B cell (primary cell): ENCODE measurements at regions not wholly inside any gene's neighbourhood (a gene's known extent, or its start where the extent isn't known, plus 50 kb on each side); places are given as distances from the start of the nearest gene placed in this dataset.

Experiments used
- ATAC-seq: fragments of 200-7000 bp; cut with Tn5 transposase; one replicate; pipeline ENCODE4 v1.10.0; 2021; ENCODE audit warnings: low read depth, mild to moderate bottlenecking, moderate number of reproducible peaks, moderate library complexity
- CTCF ChIA-PET: fragments of 350-600 bp; sonication (Branson Sonifier 250); formaldehyde crosslinking; loops from one replicate; lab custom pipeline; 2021; ENCODE audit warnings: antibody characterized with exemption, inconsistent platforms; lab: Charles Lee
- POLR2A ChIA-PET: fragments of 350-600 bp; sonication (Branson Sonifier 250); formaldehyde crosslinking; loops from one replicate; lab custom pipeline; 2021; ENCODE audit warnings: antibody characterized with exemption; lab: Charles Lee
- DNase-seq: peaks from one replicate; pipeline ENCODE4 v3.0.0; 2013
- H2AFZ ChIP-seq: 2 replicates; pipeline ENCODE4 v1.6.1; 2012; ENCODE audit warnings: mild to moderate bottlenecking, low read depth, low read length; ENCODE audit not compliant: insufficient read depth, poor library complexity, severe bottlenecking
- H3K27ac ChIP-seq, 2 donors: 1 replicate in 1 of 2; 2 replicates in 1 of 2; pipeline ENCODE4 v1.5.1; 2012 to 2013; ENCODE audit warnings: low read length in 2 of 2, mild to moderate bottlenecking in 2 of 2, moderate library complexity in 1 of 2
- H3K27me3 ChIP-seq, 4 experiments: fragments of 200-600 bp in 1 of 4; sonication (generic) in 1 of 4; replicated peaks in 1 of 4; 1 replicate in 2 of 4; 2 replicates in 2 of 4; pipeline versions ENCODE4 v1.6.1 to v1.7.0; 2013 to 2016; ENCODE audit warnings: low read length in 3 of 4, mild to moderate bottlenecking in 2 of 4, mixed read lengths in 1 of 4, moderate library complexity in 1 of 4; ENCODE audit not compliant: insufficient read depth in 4 of 4, control insufficient read depth in 3 of 4; ENCODE audit errors: control extremely low read depth in 1 of 4
- H3K36me3 ChIP-seq, 2 experiments: replicated peaks in 1 of 2; 1 replicate in 1 of 2; 2 replicates in 1 of 2; pipeline versions ENCODE4 v1.6.1 to v1.7.1; 2013; ENCODE audit warnings: low read length in 1 of 2; ENCODE audit not compliant: insufficient read depth in 2 of 2, control insufficient read depth in 1 of 2; ENCODE audit errors: control extremely low read depth in 1 of 2, extremely low read depth in 1 of 2
- H3K4me1 ChIP-seq, 2 donors: fragments of 200-600 bp in 1 of 2; sonication (generic) in 1 of 2; 1 replicate in 1 of 2; 2 replicates in 1 of 2; pipeline versions ENCODE4 v1.5.1 to v1.6.1; 2013 to 2017; ENCODE audit warnings: low read length in 2 of 2; ENCODE audit not compliant: control insufficient read depth in 2 of 2, insufficient read depth in 2 of 2
- H3K4me2 ChIP-seq: replicated peaks from 2 replicates; pipeline ENCODE3; 2012; ENCODE audit warnings: mild to moderate bottlenecking, low read depth, low read length; ENCODE audit not compliant: poor library complexity, severe bottlenecking
- H3K4me3 ChIP-seq, 5 experiments: fragments of 200-600 bp in 1 of 5; sonication (generic) in 1 of 5; 1 replicate in 3 of 5; 2 replicates in 2 of 5; pipeline versions ENCODE4 v1.5.1 to v1.7.0; 2011 to 2016; ENCODE audit warnings: low read length in 4 of 5, mild to moderate bottlenecking in 4 of 5, low read depth in 2 of 5, control low read depth in 1 of 5, moderate library complexity in 1 of 5; ENCODE audit not compliant: insufficient read depth in 1 of 5; ENCODE audit errors: control extremely low read depth in 1 of 5, extremely low read depth in 1 of 5
- H3K79me2 ChIP-seq: fragments of 200-600 bp; sonication (generic); one replicate; pipeline ENCODE4 v1.6.0; 2016; ENCODE audit warnings: low read length; ENCODE audit not compliant: control insufficient read depth, insufficient read depth
- H3K9ac ChIP-seq: fragments of 200-600 bp; sonication (generic); 2 replicates; pipeline ENCODE4 v1.6.1; 2017; ENCODE audit warnings: mild to moderate bottlenecking, low read length, moderate library complexity
- H3K9me3 ChIP-seq, 3 donors: one replicate each; pipeline versions ENCODE4 v1.6.1 to v1.7.1; 2013; ENCODE audit warnings: low read length in 2 of 3; ENCODE audit not compliant: control insufficient read depth in 2 of 3, insufficient read depth in 1 of 3; ENCODE audit errors: control extremely low read depth in 1 of 3
- H4K20me1 ChIP-seq: 2 replicates; pipeline ENCODE4 v1.6.0; 2012; ENCODE audit warnings: mild to moderate bottlenecking, low read length; ENCODE audit not compliant: insufficient read depth, control insufficient read depth, poor library complexity, severe bottlenecking
- H3K27ac Mint-ChIP-seq: one replicate; pipeline ENCODE4 v1.8.0; 2021; ENCODE audit warnings: mixed read lengths
- H3K27me3 Mint-ChIP-seq: one replicate; pipeline ENCODE4 v1.8.0; 2021; ENCODE audit warnings: mixed read lengths
- H3K4me1 Mint-ChIP-seq: one replicate; pipeline ENCODE4 v1.8.0; 2021; ENCODE audit warnings: mixed read lengths
- H3K4me3 Mint-ChIP-seq: one replicate; pipeline ENCODE4 v1.8.0; 2021; ENCODE audit warnings: mixed read lengths
- H3K9me3 Mint-ChIP-seq: one replicate; pipeline ENCODE4 v1.8.0; 2022; ENCODE audit warnings: mixed read lengths; ENCODE audit not compliant: insufficient read depth
- CTCF ChIP-seq: fragments of 200-600 bp; IDR thresholded peaks from one replicate; pipeline ENCODE4 v1.8.0; 2022; ENCODE audit warnings: antibody characterized with exemption, mild to moderate bottlenecking
- EZH2 ChIP-seq: IDR thresholded peaks from 2 replicates; pipeline ENCODE4 v1.6.1; 2012; ENCODE audit warnings: borderline replicate concordance, low read depth, mild to moderate bottlenecking, moderate library complexity, low read length; ENCODE audit not compliant: insufficient read depth, poor library complexity, severe bottlenecking
- WGBS: methylation state at CpG from one replicate; pipeline ENCODE4 v1.1.5; 2013; ENCODE audit warnings: missing lambda C conversion rate; ENCODE audit not compliant: insufficient coverage; 5-methylcytosine and 5-hydroxymethylcytosine counted together
- intact Hi-C: fragments of 100-400 bp; cut with micrococcal nuclease; formaldehyde crosslinking; loops from one replicate; pipeline ENCODE4 v1.10.0; 2022

DNA sequence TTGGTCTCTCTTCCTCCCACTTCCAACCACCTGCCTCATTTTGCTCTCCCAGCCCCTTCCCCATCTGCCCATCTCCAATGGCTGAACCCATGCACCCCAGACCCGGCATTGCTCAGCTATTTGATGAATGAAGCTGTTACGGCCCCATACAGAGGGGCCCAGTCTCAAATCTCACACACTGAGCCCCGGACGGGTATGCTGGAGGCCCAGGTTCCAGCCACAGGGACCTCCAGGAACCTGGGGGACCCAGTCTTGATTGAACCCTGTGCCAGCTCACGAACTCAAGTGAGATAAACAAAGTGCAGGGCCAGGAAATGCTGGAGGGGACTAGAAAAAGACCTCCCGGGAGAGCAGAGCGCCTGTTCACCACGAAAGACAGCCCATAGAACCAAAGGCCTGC lies 63.4 kb upstream of the TEX51 start:
- no peaks in the 10 kb centered on the region for H3K36me3 ChIP-seq
- Mint-ChIP-seq H3K27me3 (peaks cover 13% of the 10 kb centered on the region), H3K9me3 (no peaks in the 10 kb centered on the region), H3K4me3 (no peak overlapping the region), H3K27ac (no peak overlapping the region), H3K4me1 (no peaks in the 10 kb centered on the region)
- H3K9me3 ChIP-seq = peaks cover 0 to 4% (median 0%) of the 10 kb centered on the region in 3 donors
- no peak overlapping the region for H3K4me3 ChIP-seq
- ChIA-PET CTCF (no interaction called here), POLR2A (no interaction called here)
- TF ChIP-seq CTCF = no peak
- H3K9ac ChIP-seq = no peak overlapping the region
- no peaks in the 10 kb centered on the region for H3K79me2 ChIP-seq
- H3K27me3 ChIP-seq = peaks cover 0 to 4% (median 0%) of the 10 kb centered on the region in 4 experiments
- H3K4me1 ChIP-seq = no peaks in the 10 kb centered on the region
- DNase-seq (no peak), ATAC-seq (no peak)
- no peak overlapping the region for H2AFZ ChIP-seq
- no peak overlapping the region for H3K27ac ChIP-seq
- H4K20me1 ChIP-seq = no peaks in the 10 kb centered on the region
- intact Hi-C loops = no loop called here
- 92% methylated on average over 6 of the region's 8 CpGs for WGBS
- H3K4me2 ChIP-seq = no peak overlapping the region

DNA sequence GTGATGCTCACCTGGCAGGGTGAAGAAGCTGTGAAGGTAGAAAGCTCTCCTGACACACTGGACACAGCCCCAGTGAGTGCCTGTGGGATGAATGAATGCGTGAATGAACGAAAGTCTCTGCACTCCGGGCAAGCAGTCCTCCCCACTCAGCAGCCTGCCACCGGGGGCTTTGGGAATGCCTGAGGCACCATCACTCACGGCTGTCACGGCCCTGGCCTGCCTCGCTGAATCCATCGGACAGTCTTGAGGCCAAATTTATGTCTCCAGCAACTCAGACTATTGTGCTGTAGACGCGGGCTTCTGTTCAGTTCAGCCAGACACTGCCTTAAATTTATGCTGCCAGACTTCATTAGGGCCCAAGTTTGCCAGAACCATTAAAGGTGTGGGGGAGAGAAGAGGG lies 62.9 kb upstream of the TEX51 start:
- intact Hi-C loops = no loop called here
- Histone ChIP-seq H3K9me3 (peaks cover 0 to 4% (median 0%) of the 10 kb centered on the region in 3 donors), H3K9ac (no peak overlapping the region), H3K4me3 (no peak overlapping the region), H2AFZ (no peak overlapping the region), H4K20me1 (no peaks in the 10 kb centered on the region), H3K27ac (no peak overlapping the region), H3K4me2 (no peak overlapping the region), H3K79me2 (no peaks in the 10 kb centered on the region), H3K4me1 (no peaks in the 10 kb centered on the region), H3K27me3 (peaks cover 0 to 6% (median 0%) of the 10 kb centered on the region in 4 experiments), H3K36me3 (no peaks in the 10 kb centered on the region)
- CTCF ChIA-PET = no interaction called here
- peaks cover 17% of the 10 kb centered on the region for H3K27me3 Mint-ChIP-seq
- TF ChIP-seq EZH2 (no peak), CTCF (no peak)
- H3K4me1 Mint-ChIP-seq = no peaks in the 10 kb centered on the region
- ATAC-seq (no peak), DNase-seq (no peak)
- no peak overlapping the region for H3K4me3 Mint-ChIP-seq
- no peak overlapping the region for H3K27ac Mint-ChIP-seq
- no peaks in the 10 kb centered on the region for H3K9me3 Mint-ChIP-seq
- WGBS = 80% methylated on average over 10 of the region's 10 CpGs
- POLR2A ChIA-PET = no interaction called here
